HG02610 (cell line): ENCODE measurements at regions not wholly inside any gene's neighbourhood (a gene's known extent, or its start where the extent isn't known, plus 50 kb on each side); places are given as distances from the start of the nearest gene placed in this dataset.
A peak's percentile ranks its signal among the peaks of the same experiment; 100 is the strongest.

ENCODE experiments used
- ATAC-seq: cut with Tn5 transposase; IDR thresholded peaks from one replicate; pipeline ENCODE4 v1.9.1; 2021; ENCODE audit warnings: mild to moderate bottlenecking, moderate library complexity; ENCODE audit not compliant: unreplicated experiment

GRCh38 chr1:170863621-170864020 is 71.7 kb upstream of the MROH9 start:
- no peak for ATAC-seq

- no peak for ATAC-seq
Observed at GRCh38 chr1:170864238-170864637, 71.1 kb upstream of the MROH9 start.

- no peak for ATAC-seq
Observed at GRCh38 chr1:170864876-170865538, 70.3 kb upstream of the MROH9 start.

GRCh38 chr1:170866646-170867045 is 68.7 kb upstream of the MROH9 start:
- no peak for ATAC-seq

- ATAC-seq: no peak
Observed at GRCh38 chr1:170871868-170872267, 63.5 kb upstream of the MROH9 start.

- ATAC-seq: peak; percentile 82
Observed at GRCh38 chr1:170872663-170873062, 62.7 kb upstream of the MROH9 start.

GRCh38 chr1:170874671-170875070 is 60.7 kb upstream of the MROH9 start:
- ATAC-seq: no peak

- no peak for ATAC-seq
Observed at GRCh38 chr1:170881268-170882265, 53.8 kb upstream of the MROH9 start.
